ENCODE measurements at regions not wholly inside any gene's neighbourhood (a gene's known extent, or its start where the extent isn't known, plus 50 kb on each side); places are given as distances from the start of the nearest gene placed in this dataset.

- TF ChIP-seq CTCF (IDR thresholded peaks at IDR 0.05) (no peak), POLR2A (IDR thresholded peaks at IDR 0.05) (no peak)
These were observed 284.3 kb upstream of the IRX4 start for GRCh38 chr5:2166979-2167377.

Measured in body of pancreas (tissue), 4 donors.